ENCODE measurements at regions not wholly inside any gene's neighbourhood (a gene's known extent, or its start where the extent isn't known, plus 50 kb on each side); places are given as distances from the start of the nearest gene placed in this dataset.

- WGBS (ENCODE audit: insufficient coverage, low lambda C conversion rate): 56% methylated on average over 1 of the region's 4 CpGs
- Histone ChIP-seq H3K36me3 (ENCODE audit: control insufficient read depth, insufficient read depth, low read length) (no peaks in the 10 kb centered on the region), H3K9me3 (ENCODE audit: control insufficient read depth, low read depth, low read length) (peaks cover 3% of the 10 kb centered on the region), H3K27me3 (ENCODE audit: control insufficient read depth, insufficient read depth, low read length) (no peaks in the 10 kb centered on the region), H3K27ac (ENCODE audit: low read length) (no peak overlapping the region), H3K4me3 (ENCODE audit: low read length) (no peak overlapping the region), H3K4me1 (ENCODE audit: control insufficient read depth, insufficient read depth, low read length) (no peaks in the 10 kb centered on the region)
- DNase-seq: no peak
These were observed 1013.0 kb downstream of the TECRL start for GRCh38 chr4:63396269-63396668.

- Histone ChIP-seq H3K4me3 (ENCODE audit: low read length) (no peak overlapping the region), H3K9me3 (ENCODE audit: control insufficient read depth, low read depth, low read length) (peaks cover 3% of the 10 kb centered on the region), H3K36me3 (ENCODE audit: control insufficient read depth, insufficient read depth, low read length) (no peaks in the 10 kb centered on the region), H3K4me1 (ENCODE audit: control insufficient read depth, insufficient read depth, low read length) (no peaks in the 10 kb centered on the region), H3K27me3 (ENCODE audit: control insufficient read depth, insufficient read depth, low read length) (no peaks in the 10 kb centered on the region), H3K27ac (ENCODE audit: low read length) (no peak overlapping the region)
- DNase-seq: no peak
These were observed 1015.7 kb downstream of the TECRL start for GRCh38 chr4:63393544-63393943.

- Histone ChIP-seq H3K36me3 (ENCODE audit: control insufficient read depth, insufficient read depth, low read length) (no peaks in the 10 kb centered on the region), H3K27ac (ENCODE audit: low read length) (no peak overlapping the region), H3K4me3 (ENCODE audit: low read length) (no peak overlapping the region), H3K27me3 (ENCODE audit: control insufficient read depth, insufficient read depth, low read length) (no peaks in the 10 kb centered on the region), H3K4me1 (ENCODE audit: control insufficient read depth, insufficient read depth, low read length) (no peaks in the 10 kb centered on the region), H3K9me3 (ENCODE audit: control insufficient read depth, low read depth, low read length) (no peaks in the 10 kb centered on the region)
- no CpG with 5 or more reads among the region's 8 CpGs for WGBS (ENCODE audit: insufficient coverage, low lambda C conversion rate)
- DNase-seq: no peak
These were observed 1029.3 kb downstream of the TECRL start for GRCh38 chr4:63379750-63380522.

DNA sequence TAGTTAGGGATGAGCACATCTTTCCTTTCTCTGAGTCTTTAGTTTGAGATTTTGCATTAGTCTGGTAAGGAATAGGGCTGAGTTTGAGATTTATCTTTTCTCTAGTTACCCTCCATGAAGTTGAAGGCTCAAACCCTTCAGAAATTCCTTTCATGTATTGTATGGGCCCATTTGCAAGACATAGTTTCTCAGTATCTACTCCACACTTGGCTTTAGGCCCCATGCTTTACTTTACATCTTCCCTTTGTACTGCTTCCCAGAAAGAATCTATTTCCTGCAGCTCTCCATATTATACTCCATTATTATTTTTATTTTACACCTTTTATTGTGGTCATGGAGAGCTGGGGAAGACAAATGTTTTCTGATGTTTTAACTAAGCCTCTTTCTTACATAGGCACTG is 1038.2 kb downstream of the TECRL start:
- Histone ChIP-seq H3K36me3 (ENCODE audit: control insufficient read depth, insufficient read depth, low read length) (no peaks in the 10 kb centered on the region), H3K4me3 (ENCODE audit: low read length) (no peak overlapping the region), H3K27me3 (ENCODE audit: control insufficient read depth, insufficient read depth, low read length) (no peaks in the 10 kb centered on the region), H3K27ac (ENCODE audit: low read length) (no peak overlapping the region), H3K4me1 (ENCODE audit: control insufficient read depth, insufficient read depth, low read length) (no peaks in the 10 kb centered on the region), H3K9me3 (ENCODE audit: control insufficient read depth, low read depth, low read length) (peaks cover 3% of the 10 kb centered on the region)
- DNase-seq: no peak

GRCh38 chr4:63361628-63362027 is 1047.6 kb downstream of the TECRL start:
- 85% methylated on average over 2 of the region's 2 CpGs for WGBS (ENCODE audit: insufficient coverage, low lambda C conversion rate)
- no peak for DNase-seq
- H3K4me1 ChIP-seq (ENCODE audit: control insufficient read depth, insufficient read depth, low read length): no peaks in the 10 kb centered on the region
- no peaks in the 10 kb centered on the region for H3K36me3 ChIP-seq (ENCODE audit: control insufficient read depth, insufficient read depth, low read length)
- H3K27me3 ChIP-seq (ENCODE audit: control insufficient read depth, insufficient read depth, low read length): no peaks in the 10 kb centered on the region
- H3K4me3 ChIP-seq (ENCODE audit: low read length): no peak overlapping the region
- no peaks in the 10 kb centered on the region for H3K9me3 ChIP-seq (ENCODE audit: control insufficient read depth, low read depth, low read length)
- no peak overlapping the region for H3K27ac ChIP-seq (ENCODE audit: low read length)

- H3K4me1 ChIP-seq (ENCODE audit: control insufficient read depth, insufficient read depth, low read length): no peaks in the 10 kb centered on the region
- H3K4me3 ChIP-seq (ENCODE audit: low read length): no peak overlapping the region
- no peak for DNase-seq
- H3K9me3 ChIP-seq (ENCODE audit: control insufficient read depth, low read depth, low read length): no peaks in the 10 kb centered on the region
- 100% methylated on average over 3 of the region's 3 CpGs for WGBS (ENCODE audit: insufficient coverage, low lambda C conversion rate)
- no peaks in the 10 kb centered on the region for H3K36me3 ChIP-seq (ENCODE audit: control insufficient read depth, insufficient read depth, low read length)
- H3K27me3 ChIP-seq (ENCODE audit: control insufficient read depth, insufficient read depth, low read length): no peaks in the 10 kb centered on the region
- no peak overlapping the region for H3K27ac ChIP-seq (ENCODE audit: low read length)
These were observed 1048.2 kb downstream of the TECRL start for GRCh38 chr4:63361066-63361465.

- no CpG with 5 or more reads among the region's 21 CpGs for WGBS (ENCODE audit: insufficient coverage, low lambda C conversion rate)
- Histone ChIP-seq H3K27me3 (ENCODE audit: control insufficient read depth, insufficient read depth, low read length) (no peaks in the 10 kb centered on the region), H3K27ac (ENCODE audit: low read length) (no peak overlapping the region), H3K4me1 (ENCODE audit: control insufficient read depth, insufficient read depth, low read length) (no peaks in the 10 kb centered on the region), H3K4me3 (ENCODE audit: low read length) (no peak overlapping the region), H3K36me3 (ENCODE audit: control insufficient read depth, insufficient read depth, low read length) (no peaks in the 10 kb centered on the region), H3K9me3 (ENCODE audit: control insufficient read depth, low read depth, low read length) (peaks cover 14% of the 10 kb centered on the region)
- DNase-seq: no peak
These were observed 1059.6 kb downstream of the TECRL start for GRCh38 chr4:63349674-63350025.

GRCh38 chr4:63348735-63349673 is 1060.2 kb downstream of the TECRL start:
- H3K4me1 ChIP-seq (ENCODE audit: control insufficient read depth, insufficient read depth, low read length): no peaks in the 10 kb centered on the region
- no peak overlapping the region for H3K27ac ChIP-seq (ENCODE audit: low read length)
- no peaks in the 10 kb centered on the region for H3K27me3 ChIP-seq (ENCODE audit: control insufficient read depth, insufficient read depth, low read length)
- H3K9me3 ChIP-seq (ENCODE audit: control insufficient read depth, low read depth, low read length): peaks cover 14% of the 10 kb centered on the region
- WGBS (ENCODE audit: insufficient coverage, low lambda C conversion rate): no CpG with 5 or more reads among the region's 58 CpGs
- H3K36me3 ChIP-seq (ENCODE audit: control insufficient read depth, insufficient read depth, low read length): no peaks in the 10 kb centered on the region
- no peak for DNase-seq
- H3K4me3 ChIP-seq (ENCODE audit: low read length): no peak overlapping the region

DNA sequence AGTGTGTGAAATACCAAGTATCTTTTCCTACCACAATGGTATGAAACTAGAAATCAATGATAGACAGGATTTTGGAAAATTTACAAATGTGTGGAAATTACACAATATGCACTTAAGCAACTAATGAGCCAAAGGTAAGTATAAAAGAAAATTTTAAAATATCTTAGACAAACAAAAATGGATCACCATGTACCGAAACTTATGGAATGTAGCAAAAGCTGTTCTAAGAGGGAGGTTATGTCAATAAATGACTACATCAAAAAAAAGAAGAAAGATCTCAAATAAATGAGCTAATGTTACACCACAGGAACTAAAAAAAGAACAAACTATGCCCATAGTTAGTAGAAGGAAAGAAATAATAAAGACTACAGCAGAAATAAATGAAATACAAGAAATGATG is 1084.1 kb downstream of the TECRL start:
- Histone ChIP-seq H3K36me3 (ENCODE audit: control insufficient read depth, insufficient read depth, low read length) (no peaks in the 10 kb centered on the region), H3K27ac (ENCODE audit: low read length) (no peak overlapping the region), H3K27me3 (ENCODE audit: control insufficient read depth, insufficient read depth, low read length) (no peaks in the 10 kb centered on the region), H3K4me1 (ENCODE audit: control insufficient read depth, insufficient read depth, low read length) (no peaks in the 10 kb centered on the region), H3K9me3 (ENCODE audit: control insufficient read depth, low read depth, low read length) (peaks cover 3% of the 10 kb centered on the region), H3K4me3 (ENCODE audit: low read length) (no peak overlapping the region)
- no peak for DNase-seq
- WGBS (ENCODE audit: insufficient coverage, low lambda C conversion rate): 100% methylated on average over 1 of the region's 1 CpG

- Histone ChIP-seq H3K4me3 (ENCODE audit: low read length) (no peak overlapping the region), H3K36me3 (ENCODE audit: control insufficient read depth, insufficient read depth, low read length) (no peaks in the 10 kb centered on the region), H3K27ac (ENCODE audit: low read length) (no peak overlapping the region), H3K27me3 (ENCODE audit: control insufficient read depth, insufficient read depth, low read length) (no peaks in the 10 kb centered on the region), H3K4me1 (ENCODE audit: control insufficient read depth, insufficient read depth, low read length) (no peaks in the 10 kb centered on the region), H3K9me3 (ENCODE audit: control insufficient read depth, low read depth, low read length) (no peaks in the 10 kb centered on the region)
- WGBS (ENCODE audit: insufficient coverage, low lambda C conversion rate): 29% methylated on average over 1 of the region's 1 CpG
- DNase-seq: no peak
These were observed 1092.6 kb downstream of the TECRL start for GRCh38 chr4:63316633-63317032.
